ENCODE measurements at regions not wholly inside any gene's neighbourhood (a gene's known extent, or its start where the extent isn't known, plus 50 kb on each side); places are given as distances from the start of the nearest gene placed in this dataset.

GRCh38 chr5:161051920-161052500 is 200.0 kb upstream of the ATP10B start:
- H3K4me3 ChIP-seq (ENCODE audit: low read depth, low read length) = no peak overlapping the region
- TF ChIP-seq CTCF (conservative IDR thresholded peaks at IDR 0.05; ENCODE audit: low read depth, low read length) = no peak
- DNase-seq (ENCODE audit: low read depth) = peak; percentile 16

- no peak overlapping the region for H3K4me3 ChIP-seq (ENCODE audit: low read depth, low read length)
- TF ChIP-seq CTCF (conservative IDR thresholded peaks at IDR 0.05; ENCODE audit: low read depth, low read length) = no peak
- no peak for DNase-seq (ENCODE audit: low read depth)
Observed at GRCh38 chr5:161047024-161047423, 195.0 kb upstream of the ATP10B start.

GRCh38 chr5:161042862-161043261 is 190.9 kb upstream of the ATP10B start:
- no peak for TF ChIP-seq CTCF (conservative IDR thresholded peaks at IDR 0.05; ENCODE audit: low read depth, low read length)
- DNase-seq (ENCODE audit: low read depth) = no peak
- H3K4me3 ChIP-seq (ENCODE audit: low read depth, low read length) = no peak overlapping the region

- no peak for TF ChIP-seq CTCF (conservative IDR thresholded peaks at IDR 0.05; ENCODE audit: low read depth, low read length)
- H3K4me3 ChIP-seq (ENCODE audit: low read depth, low read length) = no peak overlapping the region
- no peak for DNase-seq (ENCODE audit: low read depth)
Observed at GRCh38 chr5:161042443-161042842, 190.4 kb upstream of the ATP10B start.

- no peak for DNase-seq (ENCODE audit: low read depth)
- TF ChIP-seq CTCF (conservative IDR thresholded peaks at IDR 0.05; ENCODE audit: low read depth, low read length) = no peak
- H3K4me3 ChIP-seq (ENCODE audit: low read depth, low read length) = no peak overlapping the region
Observed at GRCh38 chr5:161040818-161041217, 188.8 kb upstream of the ATP10B start.

- no peak overlapping the region for H3K4me3 ChIP-seq (ENCODE audit: low read depth, low read length)
- DNase-seq (ENCODE audit: low read depth) = no peak
- TF ChIP-seq CTCF (conservative IDR thresholded peaks at IDR 0.05; ENCODE audit: low read depth, low read length) = no peak
Observed at GRCh38 chr5:161036296-161036695, 184.3 kb upstream of the ATP10B start.

GRCh38 chr5:161034451-161034850 is 182.4 kb upstream of the ATP10B start:
- TF ChIP-seq CTCF (conservative IDR thresholded peaks at IDR 0.05; ENCODE audit: low read depth, low read length) = no peak
- no peak for DNase-seq (ENCODE audit: low read depth)
- no peak overlapping the region for H3K4me3 ChIP-seq (ENCODE audit: low read depth, low read length)
